ENCODE measurements at regions not wholly inside any gene's neighbourhood (a gene's known extent, or its start where the extent isn't known, plus 50 kb on each side); places are given as distances from the start of the nearest gene placed in this dataset.

DNA sequence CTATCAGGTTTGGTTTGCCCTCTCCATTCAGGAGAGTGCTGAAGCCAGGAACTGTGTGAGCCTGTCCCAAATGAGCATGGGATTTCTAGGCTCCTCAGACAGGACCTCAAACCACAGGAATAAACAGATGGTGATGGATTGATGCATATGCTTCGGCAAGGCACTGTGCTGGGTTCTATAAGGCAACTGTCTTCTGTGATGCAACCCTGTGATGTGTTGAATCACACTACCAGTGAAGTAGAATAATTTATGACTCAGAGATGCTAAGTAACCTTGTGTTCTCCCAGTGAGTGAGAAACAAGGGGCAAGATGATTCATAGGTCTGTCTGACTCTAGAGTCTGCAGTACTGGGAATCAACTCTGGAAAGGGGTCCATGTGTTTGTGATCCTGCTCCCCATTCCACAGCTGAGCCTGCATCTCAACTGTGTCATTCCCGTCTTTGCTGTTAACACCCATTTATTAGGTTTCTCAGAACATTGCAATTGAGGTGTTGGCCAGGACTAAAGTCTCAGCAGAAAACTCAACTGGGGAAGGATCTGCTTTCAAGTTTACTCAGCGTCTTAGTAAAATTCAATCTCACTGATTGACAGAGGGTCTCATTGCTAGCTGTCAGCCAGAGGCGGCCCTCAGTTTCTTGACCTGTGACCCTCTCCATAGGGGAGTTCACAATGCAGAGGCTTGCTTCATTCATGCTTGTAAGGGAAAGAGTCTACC, 510.1 kb upstream of the CFAP20DC start:
- in situ Hi-C loops (cut with MboI; ENCODE audit: low sequenced_read_pairs in 4 of 4) = no loop called here
- DNase-seq = no peak

DNA sequence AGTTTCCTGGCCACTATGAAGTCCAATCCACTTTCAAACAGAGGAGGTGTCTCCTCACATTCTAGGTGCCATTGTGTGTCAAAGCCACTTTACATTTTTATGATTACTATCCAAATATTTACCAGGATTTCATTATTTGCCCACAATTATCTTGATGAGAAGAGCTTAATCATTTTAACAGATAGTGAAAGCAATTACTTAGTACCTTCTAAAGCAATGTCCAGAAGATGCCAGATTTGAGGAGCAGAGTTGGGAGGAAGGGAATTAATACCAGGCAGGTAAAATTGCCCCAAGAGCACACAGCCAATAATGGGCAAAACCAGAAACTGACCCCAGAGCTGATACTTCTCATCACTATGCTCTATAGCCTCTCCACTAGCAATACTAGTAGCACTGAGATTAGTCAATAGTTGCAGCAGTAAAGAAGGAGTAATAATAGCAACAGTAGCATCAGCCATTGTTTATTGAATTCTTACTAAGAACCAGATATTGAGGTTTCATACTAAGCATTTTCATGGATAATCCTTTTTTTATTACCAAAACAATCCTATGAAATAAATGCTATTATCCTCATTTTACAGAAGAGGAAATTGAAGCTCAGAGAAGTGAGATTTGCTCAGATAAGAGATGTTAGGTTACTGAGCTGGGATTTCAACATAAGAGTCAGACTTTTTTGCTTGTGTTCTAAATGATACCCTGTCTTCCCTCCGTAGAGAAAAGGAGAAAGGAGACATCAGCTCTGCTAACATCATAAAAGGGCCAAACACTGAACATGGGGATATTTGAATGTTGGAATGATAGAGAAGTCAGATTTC, 509.3 kb upstream of the CFAP20DC start:
- Histone ChIP-seq H3K27me3 (no peaks in the 10 kb centered on the region), H3K36me3 (no peaks in the 10 kb centered on the region), H3K4me3 (no peak overlapping the region), H3K27ac (no peak overlapping the region), H3K4me1 (no peaks in the 10 kb centered on the region), H3K9me3 (no peaks in the 10 kb centered on the region)
- intact Hi-C loops (cut with DNase I; ENCODE audit: low total_unique reads) = no loop called here
- DNase-seq (no peak), ATAC-seq (no peak)
- TF ChIP-seq, protein P1, sequence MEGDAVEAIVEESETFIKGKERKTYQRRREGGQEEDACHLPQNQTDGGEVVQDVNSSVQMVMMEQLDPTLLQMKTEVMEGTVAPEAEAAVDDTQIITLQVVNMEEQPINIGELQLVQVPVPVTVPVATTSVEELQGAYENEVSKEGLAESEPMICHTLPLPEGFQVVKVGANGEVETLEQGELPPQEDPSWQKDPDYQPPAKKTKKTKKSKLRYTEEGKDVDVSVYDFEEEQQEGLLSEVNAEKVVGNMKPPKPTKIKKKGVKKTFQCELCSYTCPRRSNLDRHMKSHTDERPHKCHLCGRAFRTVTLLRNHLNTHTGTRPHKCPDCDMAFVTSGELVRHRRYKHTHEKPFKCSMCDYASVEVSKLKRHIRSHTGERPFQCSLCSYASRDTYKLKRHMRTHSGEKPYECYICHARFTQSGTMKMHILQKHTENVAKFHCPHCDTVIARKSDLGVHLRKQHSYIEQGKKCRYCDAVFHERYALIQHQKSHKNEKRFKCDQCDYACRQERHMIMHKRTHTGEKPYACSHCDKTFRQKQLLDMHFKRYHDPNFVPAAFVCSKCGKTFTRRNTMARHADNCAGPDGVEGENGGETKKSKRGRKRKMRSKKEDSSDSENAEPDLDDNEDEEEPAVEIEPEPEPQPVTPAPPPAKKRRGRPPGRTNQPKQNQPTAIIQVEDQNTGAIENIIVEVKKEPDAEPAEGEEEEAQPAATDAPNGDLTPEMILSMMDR (IDR thresholded peaks at IDR 0.05 in 4 of 5, conservative IDR thresholded peaks at IDR 0.05 in 1 of 5) = no peak
- TF ChIP-seq POLR2A (IDR thresholded peaks at IDR 0.05) = no peak
- in situ Hi-C loops (cut with MboI; ENCODE audit: low sequenced_read_pairs in 4 of 4) = no loop called here

More for the DNA sequence above, 510.1 kb upstream of the CFAP20DC start:
- Histone ChIP-seq H3K27me3 (no peaks in the 10 kb centered on the region), H3K4me1 (no peaks in the 10 kb centered on the region), H3K36me3 (no peaks in the 10 kb centered on the region), H3K27ac (no peak overlapping the region), H3K4me3 (no peak overlapping the region), H3K9me3 (no peaks in the 10 kb centered on the region)
- ATAC-seq = no peak
- intact Hi-C loops (cut with DNase I; ENCODE audit: low total_unique reads) = no loop called here
- TF ChIP-seq POLR2A (IDR thresholded peaks at IDR 0.05) = no peak
- TF ChIP-seq, protein P1 (IDR thresholded peaks at IDR 0.05 in 4 of 5, conservative IDR thresholded peaks at IDR 0.05 in 1 of 5) = no peak

DNA sequence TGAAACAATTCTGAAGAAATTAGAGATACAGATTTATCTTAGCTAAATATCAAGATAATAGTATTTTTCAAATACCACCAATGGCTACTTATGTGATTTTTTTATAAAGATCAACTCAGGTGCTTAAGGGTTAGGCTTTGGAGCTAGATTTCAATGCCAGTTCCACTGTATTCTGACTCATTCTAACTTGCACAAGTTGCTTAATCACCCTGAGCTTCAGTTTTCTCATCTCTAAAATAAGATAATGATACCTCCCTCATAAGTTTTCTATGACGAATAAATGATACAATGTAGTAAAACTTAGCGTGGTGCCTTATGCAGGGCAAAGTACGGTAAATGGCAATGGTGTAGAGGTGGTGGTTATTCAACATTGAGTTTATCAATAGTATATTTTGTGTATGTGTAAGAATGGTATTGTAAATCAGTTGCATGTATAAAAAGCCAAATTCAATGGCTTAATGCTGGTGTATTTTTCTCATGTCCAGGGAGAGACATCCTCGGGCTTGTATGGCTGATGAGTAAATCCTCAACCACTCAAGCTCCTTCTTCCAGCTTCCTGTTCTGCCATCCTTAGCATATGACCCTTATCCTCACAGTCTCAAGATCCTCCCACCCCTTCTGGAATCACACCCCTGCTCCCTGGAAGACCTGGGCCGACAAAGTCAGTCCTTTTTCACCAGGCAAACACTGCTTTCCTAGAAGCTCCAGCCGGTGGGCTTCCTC, 505.9 kb upstream of the CFAP20DC start:
- ATAC-seq = no peak
- Histone ChIP-seq H3K27ac (no peak overlapping the region), H3K27me3 (no peaks in the 10 kb centered on the region), H3K9me3 (no peaks in the 10 kb centered on the region), H3K4me3 (no peak overlapping the region), H3K36me3 (no peaks in the 10 kb centered on the region), H3K4me1 (no peaks in the 10 kb centered on the region)
- in situ Hi-C loops (cut with MboI; ENCODE audit: low sequenced_read_pairs in 4 of 4) (no loop called here), intact Hi-C loops (cut with DNase I; ENCODE audit: low total_unique reads) (no loop called here)
- no peak for DNase-seq
- TF ChIP-seq POLR2A (IDR thresholded peaks at IDR 0.05) = no peak
- TF ChIP-seq, protein P1 (IDR thresholded peaks at IDR 0.05 in 4 of 5, conservative IDR thresholded peaks at IDR 0.05 in 1 of 5) = no peak

DNA sequence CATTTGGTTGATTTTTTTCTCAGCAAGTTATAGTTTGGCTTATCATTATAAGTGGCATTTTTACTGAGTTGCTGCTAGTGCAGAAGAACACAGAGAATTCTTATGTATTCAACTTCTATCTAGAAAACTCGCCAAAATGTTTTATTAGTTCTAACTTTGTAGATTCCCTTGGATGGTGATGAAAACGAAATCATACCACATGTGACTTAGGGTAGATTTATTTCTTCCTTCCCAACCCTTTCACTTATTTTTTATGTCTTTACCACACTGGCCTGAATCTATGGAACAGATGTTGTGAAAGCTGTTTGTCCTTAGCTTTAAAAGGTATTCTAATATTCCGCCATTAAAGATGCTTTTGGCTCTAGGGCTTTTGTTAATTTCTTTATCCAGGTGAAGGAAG, 503.3 kb upstream of the CFAP20DC start:
- no peaks in the 10 kb centered on the region for H3K36me3 ChIP-seq
- H3K4me1 ChIP-seq = no peaks in the 10 kb centered on the region
- in situ Hi-C loops (cut with MboI; ENCODE audit: low sequenced_read_pairs in 4 of 4) (no loop called here), intact Hi-C loops (cut with DNase I; ENCODE audit: low total_unique reads) (no loop called here)
- no peaks in the 10 kb centered on the region for H3K27me3 ChIP-seq
- no peak overlapping the region for H3K4me3 ChIP-seq
- no peak for TF ChIP-seq POLR2A (IDR thresholded peaks at IDR 0.05)
- TF ChIP-seq, protein P1 (IDR thresholded peaks at IDR 0.05 in 4 of 5, conservative IDR thresholded peaks at IDR 0.05 in 1 of 5) = no peak
- H3K9me3 ChIP-seq = no peaks in the 10 kb centered on the region
- ATAC-seq (no peak), DNase-seq (no peak)
- no peak overlapping the region for H3K27ac ChIP-seq

Data from gastrocnemius medialis (tissue), 4 donors.